SK-N-SH (cell line): ENCODE measurements at regions not wholly inside any gene's neighbourhood (a gene's known extent, or its start where the extent isn't known, plus 50 kb on each side); places are given as distances from the start of the nearest gene placed in this dataset.

Experiments
- CTCF ChIA-PET: fragments of 300-600, 350-600 bp; formaldehyde crosslinking; extraction: SDS; loops from one replicate; lab custom pipeline; 2021; lab: Yijun Ruan, JAX
- POLR2A ChIA-PET: fragments of 350-600 bp; sonication (Branson Sonifier 250); formaldehyde crosslinking; extraction: SDS; loops from one replicate; lab custom pipeline; 2020; ENCODE audit warnings: antibody characterized with exemption, inconsistent platforms; lab: Yijun Ruan, JAX
- DNase-seq: peaks from one replicate; pipeline ENCODE4 v3.0.0; 2012
- H2AFZ ChIP-seq: fragments of 200-600 bp; sonication (generic); 2 replicates; pipeline ENCODE4 v1.8.1; 2016; ENCODE audit warnings: antibody characterized with exemption, mild to moderate bottlenecking, low read depth
- H3F3A ChIP-seq: fragments of 200-600 bp; sonication (generic); replicated peaks from 2 replicates; pipeline ENCODE3; 2016; ENCODE audit warnings: antibody characterized with exemption, mild to moderate bottlenecking; ENCODE audit not compliant: insufficient read depth
- H3K27ac ChIP-seq, 2 experiments: fragments of 200-500 bp in 1 of 2; fragments of 200-600 bp in 1 of 2; sonication (Bioruptor generic) in 1 of 2; sonication (generic), shearing (Covaris generic) in 1 of 2; 2 replicates each; pipeline versions ENCODE4 v1.5.1 to v1.6.1; 2014 to 2016; ENCODE audit warnings: low read depth in 2 of 2, inconsistent platforms in 1 of 2, low read length in 1 of 2, mild to moderate bottlenecking in 1 of 2, mixed read lengths in 1 of 2
- H3K27me3 ChIP-seq: fragments of 200-600 bp; sonication (generic), shearing (Covaris generic); 2 replicates; pipeline ENCODE4 v1.6.1; 2016; ENCODE audit warnings: mixed run types; ENCODE audit not compliant: insufficient read depth
- H3K36me3 ChIP-seq, 2 experiments: fragments of 200-500 bp in 1 of 2; fragments of 200-600 bp in 1 of 2; sonication (Bioruptor generic) in 1 of 2; sonication (generic) in 1 of 2; replicated peaks in 1 of 2; 2 replicates each; pipeline versions ENCODE3 to v1.5.1; 2014 to 2016; ENCODE audit warnings: low read length in 1 of 2, mild to moderate bottlenecking in 1 of 2; ENCODE audit not compliant: insufficient read depth in 2 of 2, control insufficient read depth in 1 of 2
- H3K4me1 ChIP-seq, 2 experiments: fragments of 200-500 bp in 1 of 2; fragments of 200-600 bp in 1 of 2; sonication (Bioruptor generic) in 1 of 2; sonication (generic), shearing (Covaris generic) in 1 of 2; 2 replicates each; pipeline versions ENCODE4 v1.5.1 to v1.6.1; 2014 to 2016; ENCODE audit warnings: low read depth in 1 of 2, low read length in 1 of 2, mixed run types in 1 of 2; ENCODE audit not compliant: insufficient read depth in 2 of 2, control insufficient read depth in 1 of 2
- H3K4me2 ChIP-seq: fragments of 200-600 bp; sonication (generic), shearing (Covaris generic); 2 replicates; pipeline ENCODE4 v1.6.1; 2017; ENCODE audit warnings: mixed run types
- H3K4me3 ChIP-seq, 2 experiments: fragments of 200-500 bp in 1 of 2; fragments of 200-600 bp in 1 of 2; sonication (Bioruptor generic) in 1 of 2; sonication (generic), shearing (Covaris generic) in 1 of 2; 2 replicates each; pipeline versions ENCODE4 v1.5.1 to v1.8.1; 2014 to 2016; ENCODE audit warnings: low read depth in 2 of 2, inconsistent platforms in 1 of 2, low read length in 1 of 2, mild to moderate bottlenecking in 1 of 2, mixed read lengths in 1 of 2, moderate library complexity in 1 of 2
- H3K79me2 ChIP-seq: fragments of 200-600 bp; sonication (generic); 2 replicates; pipeline ENCODE4 v1.8.1; 2017; ENCODE audit warnings: mild to moderate bottlenecking; ENCODE audit not compliant: insufficient read depth
- H3K9ac ChIP-seq: fragments of 200-600 bp; sonication (generic); 2 replicates; pipeline ENCODE4 v1.6.1; 2017; ENCODE audit warnings: mixed run types
- H3K9me2 ChIP-seq: fragments of 200-600 bp; sonication (generic); 2 replicates; pipeline ENCODE4 v1.6.1; 2017; ENCODE audit warnings: mixed run types
- H3K9me3 ChIP-seq: fragments of 200-600 bp; sonication (generic); 2 replicates; pipeline ENCODE4 v1.6.1; 2017; ENCODE audit warnings: mixed run types, mild to moderate bottlenecking, moderate library complexity
- H4K20me1 ChIP-seq: fragments of 200-600 bp; sonication (generic); 2 replicates; pipeline ENCODE4 v1.6.1; 2017; ENCODE audit warnings: mild to moderate bottlenecking, mixed run types; ENCODE audit not compliant: insufficient read depth
- CHD2 ChIP-seq: fragments of 150-350 bp; IDR thresholded peaks from 2 replicates; pipeline ENCODE4 v1.6.1; 2018; ENCODE audit warnings: low read length; ENCODE audit not compliant: partially characterized antibody
- CTCF ChIP-seq: fragments of 200-600 bp; sonication (generic); IDR thresholded peaks from 2 replicates; pipeline ENCODE4 v1.6.1; 2017; ENCODE audit warnings: antibody characterized with exemption, mild to moderate bottlenecking, moderate library complexity
- ELF1 ChIP-seq: IDR thresholded peaks from 2 replicates; pipeline ENCODE4 v1.4.0; 2012
- EP300 ChIP-seq, 2 experiments: IDR thresholded peaks; 2 replicates each; pipeline versions ENCODE4 v1.4.0 to v1.6.1; 2012; ENCODE audit warnings: borderline replicate concordance in 1 of 2, low read depth in 1 of 2, low read length in 1 of 2
- FOXJ3 ChIP-seq: sonication (generic); formaldehyde crosslinking; IDR thresholded peaks from 2 replicates; pipeline ENCODE4 v1.5.1; 2020; ENCODE audit warnings: mild to moderate bottlenecking, missing genetic modification reagents
- IRF3 ChIP-seq: fragments of 150-350 bp; IDR thresholded peaks from 2 replicates; pipeline ENCODE4 v1.6.1; 2016; ENCODE audit warnings: mild to moderate bottlenecking, low read depth, low read length
- MAX ChIP-seq: IDR thresholded peaks from 2 replicates; pipeline ENCODE4 v1.4.0; 2012; ENCODE audit warnings: low read depth
- PBX3 ChIP-seq: IDR thresholded peaks from 2 replicates; pipeline ENCODE4; 2012
- POLR2AphosphoS5 ChIP-seq: IDR thresholded peaks from 2 replicates; pipeline ENCODE4 v1.6.1; 2012; ENCODE audit warnings: low read depth, low read length
- RCOR1 ChIP-seq: fragments of 150-350 bp; IDR thresholded peaks from 2 replicates; pipeline ENCODE4 v1.6.1; 2017; ENCODE audit warnings: antibody characterized with exemption, low read length
- RFX5 ChIP-seq: IDR thresholded peaks from 2 replicates; pipeline ENCODE4 v1.6.1; 2012; ENCODE audit warnings: mild to moderate bottlenecking, improper control_type of control experiment, low read length
- RXRA ChIP-seq: IDR thresholded peaks from 2 replicates; pipeline ENCODE4 v1.4.0; 2012; ENCODE audit warnings: low read depth, mild to moderate bottlenecking, borderline replicate concordance
- SIN3A ChIP-seq: IDR thresholded peaks from 2 replicates; pipeline ENCODE4 v1.6.1; 2012; ENCODE audit warnings: low read depth, mild to moderate bottlenecking, low read length, moderate library complexity, borderline replicate concordance
- SMC3 ChIP-seq: IDR thresholded peaks from 2 replicates; pipeline ENCODE4 v1.6.1; 2012; ENCODE audit warnings: low read depth, low read length, improper control_type of control experiment
- TAF1 ChIP-seq: IDR thresholded peaks from 2 replicates; pipeline ENCODE4 v1.6.1; 2012; ENCODE audit warnings: low read depth, mild to moderate bottlenecking, low read length, moderate library complexity, borderline replicate concordance
- TCF12 ChIP-seq: IDR thresholded peaks from 2 replicates; pipeline ENCODE4 v1.4.0; 2012
- USF1 ChIP-seq: IDR thresholded peaks from 2 replicates; pipeline ENCODE4 v1.4.0; 2012; ENCODE audit warnings: low read depth, borderline replicate concordance
- USF2 ChIP-seq: fragments of 150-350 bp; IDR thresholded peaks from 2 replicates; pipeline ENCODE4 v1.6.1; 2017; ENCODE audit warnings: antibody characterized with exemption, low read length, low read depth, borderline replicate concordance
- YY1 ChIP-seq: IDR thresholded peaks from 2 replicates; pipeline ENCODE4 v1.4.0; 2012; ENCODE audit warnings: low read depth, mild to moderate bottlenecking
- WGBS: methylation state at CpG from one replicate; pipeline ENCODE4 v1.1.6; 2017; ENCODE audit warnings: low lambda C conversion rate; 5-methylcytosine and 5-hydroxymethylcytosine counted together

GRCh38 chr4:45568694-45569093, 555.2 kb downstream of the GABRG1 start:
- H3K27me3 ChIP-seq: no peaks in the 10 kb centered on the region
- no peak overlapping the region for H3K4me3 ChIP-seq
- H3K9me3 ChIP-seq: peaks cover 5% of the 10 kb centered on the region; the same call in 1 of the 2 replicates
- no peak overlapping the region for H3K27ac ChIP-seq
- peaks cover 6% of the 10 kb centered on the region for H3K9me2 ChIP-seq
- H2AFZ ChIP-seq: no peak overlapping the region
- H3K9ac ChIP-seq: no peak overlapping the region
- H4K20me1 ChIP-seq: no peaks in the 10 kb centered on the region
- ChIA-PET POLR2A (no interaction called here), CTCF (no interaction called here)
- no peaks in the 10 kb centered on the region for H3K4me1 ChIP-seq
- no peaks in the 10 kb centered on the region for H3K36me3 ChIP-seq
- H3F3A ChIP-seq: no peaks in the 10 kb centered on the region
- no peak for TF ChIP-seq EP300 (IDR thresholded peaks at IDR 0.05; ENCODE audit: borderline replicate concordance in 1 of 2, low read depth in 1 of 2, low read length in 1 of 2)
- no peak for TF ChIP-seq SMC3
- TF ChIP-seq USF1: no peak
- no peak for TF ChIP-seq USF2
- no peak for TF ChIP-seq RXRA
- TF ChIP-seq MAX: no peak
- no peak for TF ChIP-seq PBX3
- no peak for TF ChIP-seq TCF12
- TF ChIP-seq ELF1: no peak
- no peak for TF ChIP-seq TAF1
- TF ChIP-seq CHD2: no peak
- TF ChIP-seq YY1: no peak
- TF ChIP-seq FOXJ3: no peak
- no peak for TF ChIP-seq SIN3A
- TF ChIP-seq POLR2AphosphoS5: no peak
- TF ChIP-seq IRF3: no peak
- no peak for TF ChIP-seq RCOR1
- TF ChIP-seq RFX5: no peak
- no peak for TF ChIP-seq CTCF
- no peak overlapping the region for H3K4me2 ChIP-seq
- 11% methylated on average over 3 of the region's 3 CpGs for WGBS
- no peaks in the 10 kb centered on the region for H3K79me2 ChIP-seq
- DNase-seq: no peak
